HG03139 (cell line): ENCODE measurements at regions not wholly inside any gene's neighbourhood (a gene's known extent, or its start where the extent isn't known, plus 50 kb on each side); places are given as distances from the start of the nearest gene placed in this dataset.

Experiments used
- ATAC-seq: cut with Tn5 transposase; IDR thresholded peaks from one replicate; pipeline ENCODE4 v1.9.1; 2021; ENCODE audit not compliant: unreplicated experiment

DNA sequence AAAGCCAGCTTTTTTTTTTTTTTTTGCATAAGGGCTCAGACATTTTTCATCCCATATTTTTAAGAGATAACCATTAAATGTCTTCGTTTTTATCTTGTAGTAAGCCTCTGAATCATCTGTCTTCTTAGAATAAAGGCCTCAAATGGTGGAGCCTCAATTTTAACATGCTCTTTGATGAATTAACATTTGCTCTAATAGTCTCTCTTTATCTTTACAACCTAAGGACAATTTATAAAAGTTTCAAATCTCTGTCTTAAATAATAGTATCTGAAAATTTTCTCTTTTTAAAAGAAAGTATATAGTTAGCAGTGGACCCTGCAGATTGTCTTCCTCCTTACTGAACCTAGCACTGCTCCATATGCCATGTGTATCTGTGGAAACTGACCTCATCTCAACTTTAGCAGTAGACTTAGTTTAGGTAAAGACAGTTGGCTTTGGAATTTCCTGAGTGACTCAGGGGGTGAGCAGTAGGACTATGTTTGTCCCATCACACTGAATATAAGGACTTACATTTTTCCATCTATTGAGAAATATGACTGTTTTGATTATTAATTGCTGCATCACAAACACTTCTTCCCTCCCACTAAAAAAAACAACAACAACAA is 1658.0 kb downstream of the STIM2 start:
- no peak for ATAC-seq

DNA sequence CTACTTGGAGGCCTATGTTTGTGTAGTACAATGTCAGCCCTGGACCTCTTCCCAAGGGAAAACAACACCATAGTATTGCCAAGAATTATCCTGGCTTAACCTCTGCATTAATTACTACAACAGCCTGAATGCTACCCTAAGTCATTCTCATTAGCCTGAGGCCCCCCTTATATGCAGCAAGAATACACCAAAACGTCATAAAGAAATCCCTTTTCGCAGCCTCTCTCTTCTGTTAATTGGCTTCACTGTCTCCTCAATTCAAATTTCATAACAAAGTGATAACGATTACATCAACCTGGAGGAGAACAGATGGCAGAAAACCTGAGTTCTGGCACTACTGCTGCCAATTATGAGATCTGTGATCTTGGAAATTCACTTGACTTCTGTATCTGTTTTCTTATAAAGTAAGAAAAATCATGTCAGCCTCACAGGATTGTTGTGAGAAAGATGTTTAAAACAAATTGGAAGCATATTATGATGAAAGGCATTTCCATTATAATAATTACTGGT is 1663.1 kb downstream of the STIM2 start:
- ATAC-seq, result no peak

DNA sequence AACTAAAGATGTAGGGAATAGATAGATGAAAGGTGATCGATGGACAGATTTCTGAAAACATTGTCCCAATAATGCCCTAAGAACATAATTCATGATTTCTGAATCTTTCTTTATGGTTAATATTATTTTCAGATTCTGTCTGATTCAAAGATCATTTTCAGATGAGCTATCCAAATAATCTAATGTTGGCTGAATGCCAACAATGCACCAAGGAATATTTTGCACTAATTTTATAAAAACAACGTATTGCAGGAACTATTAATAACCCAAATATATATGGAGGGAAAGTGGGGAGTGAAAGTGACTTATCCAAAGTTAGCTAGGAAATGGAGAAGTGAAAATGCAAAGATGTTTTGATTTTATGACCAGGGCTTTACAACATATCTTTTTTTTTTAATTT is 1675.5 kb downstream of the STIM2 start:
- no peak for ATAC-seq

DNA sequence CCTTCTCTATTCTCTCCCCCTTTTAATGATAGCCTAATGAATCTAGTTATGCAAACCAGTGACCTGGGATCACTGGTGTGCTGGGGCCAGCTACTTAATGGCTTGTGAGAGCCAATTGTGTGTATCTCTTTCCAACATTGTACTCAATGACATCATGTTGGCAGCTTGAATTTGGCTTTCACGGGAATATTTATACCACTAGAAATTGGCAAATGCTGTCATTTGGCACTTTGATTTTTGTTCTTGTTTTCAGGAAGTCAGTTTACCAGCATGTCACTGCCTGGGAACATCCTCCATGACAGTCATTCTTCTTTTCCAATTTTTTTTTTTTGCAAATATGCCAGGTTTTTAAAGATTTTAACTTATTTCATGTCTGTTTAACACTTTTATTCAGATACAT is 1685.3 kb downstream of the STIM2 start:
- no peak for ATAC-seq

- ATAC-seq, result no peak
Measured at GRCh38 chr4:28548136-28548535, 1687.5 kb downstream of the STIM2 start.

GRCh38 chr4:28548594-28548993 is 1688.0 kb downstream of the STIM2 start:
- no peak for ATAC-seq

- ATAC-seq, result no peak
Measured at GRCh38 chr4:28555866-28556265, 1695.2 kb downstream of the STIM2 start.

DNA sequence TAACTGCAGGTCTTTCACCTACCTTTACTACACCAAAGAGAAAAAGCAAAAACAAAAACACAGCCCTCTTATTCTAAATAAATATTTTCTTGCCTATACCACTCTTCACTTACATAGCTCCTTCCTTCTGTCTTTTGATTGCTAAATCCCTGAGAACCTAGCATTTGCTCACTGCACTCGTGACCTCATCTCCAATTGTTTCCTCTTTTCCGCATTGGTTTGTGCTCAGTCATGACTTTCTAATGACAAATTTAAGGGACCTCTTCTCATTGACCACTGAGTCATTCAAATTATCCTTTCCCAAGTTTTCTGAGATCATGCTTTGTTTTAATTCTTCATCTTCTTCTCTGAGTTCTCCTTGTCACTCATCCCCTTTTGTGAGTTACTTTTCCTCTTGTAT is 1697.1 kb downstream of the STIM2 start:
- ATAC-seq, result no peak

GRCh38 chr4:28558895-28559294 is 1698.3 kb downstream of the STIM2 start:
- ATAC-seq, result no peak

- ATAC-seq, result no peak
Measured at GRCh38 chr4:28562913-28563312, 1702.3 kb downstream of the STIM2 start.

DNA sequence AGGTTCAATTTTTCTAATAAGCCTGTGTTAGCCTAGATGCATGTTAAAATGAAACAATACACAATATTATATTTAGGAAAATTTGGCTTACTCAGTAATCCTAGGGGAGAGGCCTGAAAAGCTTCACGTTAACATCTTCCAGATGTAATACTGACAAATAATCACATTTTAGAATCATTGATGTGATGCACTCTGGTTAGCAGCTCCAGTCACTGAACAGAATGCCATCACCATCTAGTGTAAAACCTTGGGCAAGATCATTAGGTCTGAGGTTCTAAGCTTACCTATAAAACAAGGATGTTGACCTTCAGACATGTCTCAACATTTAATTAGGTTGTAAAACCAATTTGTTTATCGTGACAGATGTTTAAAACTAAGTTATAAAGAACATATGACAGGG is 1704.8 kb downstream of the STIM2 start:
- ATAC-seq, result no peak

- no peak for ATAC-seq
Measured at GRCh38 chr4:28600958-28601357, 1740.3 kb downstream of the STIM2 start.

- no peak for ATAC-seq
Measured at GRCh38 chr4:28621591-28621990, 1761.0 kb downstream of the STIM2 start.

DNA sequence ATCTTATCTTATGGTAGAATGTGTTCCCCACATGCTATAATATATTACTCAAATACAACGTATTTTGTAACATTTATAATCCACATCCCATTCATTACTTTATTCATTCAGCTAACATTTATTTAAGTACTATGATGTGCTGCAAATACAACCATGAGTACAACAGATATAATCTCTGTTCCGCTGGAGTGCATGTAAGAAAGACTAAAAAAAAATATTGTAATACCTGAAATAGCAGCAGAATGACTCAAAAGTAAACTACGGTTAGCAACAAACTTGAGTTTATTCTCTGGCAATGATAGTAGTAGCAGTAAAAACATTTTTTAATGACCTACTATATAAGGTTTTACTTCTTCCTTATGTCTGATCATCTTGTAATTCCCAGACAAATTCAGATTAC is 1776.3 kb downstream of the STIM2 start:
- ATAC-seq, result no peak

- no peak for ATAC-seq
Measured at GRCh38 chr4:28639747-28640146, 1779.1 kb downstream of the STIM2 start.

GRCh38 chr4:28654618-28655017 is 1794.0 kb downstream of the STIM2 start:
- ATAC-seq, result no peak

- ATAC-seq, result no peak
Measured at GRCh38 chr4:28665306-28665705, 1804.7 kb downstream of the STIM2 start.

- ATAC-seq, result no peak
Measured at GRCh38 chr4:28675582-28675981, 1814.9 kb downstream of the STIM2 start.

- no peak for ATAC-seq
Measured at GRCh38 chr4:28677808-28678207, 1817.2 kb downstream of the STIM2 start.

GRCh38 chr4:28682847-28683246 is 1822.2 kb downstream of the STIM2 start:
- ATAC-seq, result no peak

GRCh38 chr4:28686618-28687017 is 1826.0 kb downstream of the STIM2 start:
- ATAC-seq, result no peak

DNA sequence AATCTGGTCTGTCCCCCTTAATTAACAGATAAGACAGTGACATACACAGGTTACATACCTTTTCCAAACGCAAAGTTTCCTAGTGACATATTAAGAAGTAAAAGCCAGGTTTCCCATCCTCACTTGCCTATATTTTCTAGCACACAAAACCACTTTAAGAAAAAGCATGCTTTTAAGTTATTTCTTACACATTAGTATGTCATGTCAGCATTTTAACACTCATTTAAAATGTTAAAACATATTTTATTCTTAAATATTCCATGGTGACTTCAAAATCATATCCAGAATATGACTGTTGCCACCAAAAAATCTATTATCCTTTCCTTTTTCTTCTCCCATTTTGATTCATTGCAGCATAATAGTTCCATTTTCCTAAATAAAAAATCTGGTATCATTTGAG is 1830.2 kb downstream of the STIM2 start:
- no peak for ATAC-seq

- no peak for ATAC-seq
Measured at GRCh38 chr4:28702571-28702970, 1841.9 kb downstream of the STIM2 start.
